Lower lobe of right lung (tissue), 2 donors: ENCODE measurements at regions not wholly inside any gene's neighbourhood (a gene's known extent, or its start where the extent isn't known, plus 50 kb on each side); places are given as distances from the start of the nearest gene placed in this dataset.
"Not testable (repeated sequence)": the region's sequence is repeated elsewhere in the genome, so short reads cannot be mapped to it uniquely, and the experiment has no call there.

ENCODE experiments used
- ATAC-seq, 2 donors: fragments of 200-7000 bp; cut with Tn5 transposase; one replicate each; pipeline ENCODE4 v1.9.1; 2020 to 2022; ENCODE audit warnings: mild to moderate bottlenecking in 2 of 2, moderate library complexity in 2 of 2
- DNase-seq: peaks from one replicate; pipeline ENCODE4 v3.0.0-alpha.2; 2020
- H3K27ac ChIP-seq: fragments of 200-600 bp; one replicate; pipeline ENCODE4 v1.8.0; 2022
- H3K27me3 ChIP-seq: fragments of 200-600 bp; one replicate; pipeline ENCODE4 v1.8.0; 2022; ENCODE audit warnings: low read depth
- H3K36me3 ChIP-seq: fragments of 200-600 bp; one replicate; pipeline ENCODE4 v1.8.0; 2022; ENCODE audit warnings: mild to moderate bottlenecking
- H3K4me1 ChIP-seq: fragments of 200-600 bp; one replicate; pipeline ENCODE4 v1.8.0; 2022
- H3K4me3 ChIP-seq: fragments of 200-600 bp; one replicate; pipeline ENCODE4 v1.8.0; 2022; ENCODE audit warnings: mild to moderate bottlenecking
- H3K9me3 ChIP-seq: fragments of 200-600 bp; one replicate; pipeline ENCODE4 v1.8.0; 2022
- intact Hi-C: fragments of 100-400 bp; cut with DNase I; formaldehyde crosslinking; loops from one replicate; pipeline ENCODE4 v1.11.0; 2022
- TF ChIP-seq, protein P1 (sequence below): fragments of 200-600 bp; IDR thresholded peaks from one replicate; pipeline ENCODE4 v1.8.0; 2022; ENCODE audit warnings: antibody characterized with exemption, mild to moderate bottlenecking
- donor health status: DM: no; HTN: yes; CAD: no; lungs with severe emphysema.

DNA sequence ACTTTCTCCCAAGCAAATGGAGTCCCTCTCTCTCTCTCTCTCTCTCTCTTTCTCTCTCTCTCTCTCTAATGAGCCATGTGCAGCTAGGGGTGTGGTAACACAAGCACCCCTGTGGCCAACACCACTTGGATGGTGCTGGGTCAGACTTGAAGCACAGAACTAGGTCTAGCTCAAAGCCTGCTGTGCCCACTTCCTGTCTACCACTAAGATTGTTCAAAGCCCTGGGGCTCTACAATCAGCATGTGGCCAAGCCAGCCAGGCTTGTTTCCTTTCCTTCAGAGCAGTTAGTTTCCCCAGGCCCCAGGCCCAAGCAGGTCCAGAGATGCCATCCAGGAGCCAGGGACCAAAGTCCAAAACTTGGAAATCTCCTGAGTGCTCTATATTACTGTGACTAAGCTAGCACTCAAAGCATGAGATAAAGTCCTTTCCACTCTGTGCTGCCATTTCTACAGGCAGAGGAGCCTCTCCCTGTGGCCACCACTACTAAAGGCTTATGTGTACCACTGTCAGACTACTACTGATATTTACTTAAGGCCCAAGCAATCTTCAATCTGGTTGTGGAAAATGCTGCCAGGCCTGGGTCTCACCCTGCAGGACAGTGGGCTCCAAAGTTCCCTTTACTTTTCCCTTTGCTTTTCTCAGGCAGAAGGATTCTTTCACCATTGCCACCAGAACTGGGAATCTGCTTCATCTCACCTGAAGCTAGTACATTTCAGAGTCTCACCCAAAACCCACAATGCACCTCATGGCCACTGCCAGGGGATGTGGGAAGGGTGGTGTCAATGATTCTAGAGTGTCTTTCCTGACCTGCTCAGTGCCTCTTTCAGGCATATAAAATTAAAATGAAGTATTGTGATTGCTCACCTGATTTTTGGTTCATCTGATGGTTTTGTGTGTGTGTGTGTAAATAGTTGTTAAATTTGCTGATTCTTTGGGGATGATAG, 999.5 kb downstream of the NCAM2 start:
- intact Hi-C loops, result no loop called here

DNA sequence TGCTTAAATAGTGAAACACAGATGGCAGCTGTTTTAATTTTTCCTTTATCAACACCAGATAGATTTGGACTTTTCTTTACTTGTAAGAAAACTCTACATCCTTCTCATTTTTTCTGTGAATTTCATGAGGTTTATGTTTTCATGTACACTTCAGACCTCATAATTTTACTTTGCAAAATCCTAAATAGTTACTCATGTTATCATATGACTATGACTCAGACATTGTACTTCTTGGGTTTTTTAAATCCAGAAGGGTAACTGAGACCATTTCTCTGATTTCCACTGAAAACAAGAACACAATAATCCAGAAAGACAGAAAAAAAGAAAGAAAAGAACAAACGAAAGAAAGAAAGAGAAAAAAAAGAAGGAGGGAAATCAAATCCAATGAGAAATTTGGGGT, 1021.6 kb downstream of the NCAM2 start:
- TF ChIP-seq, protein P1, sequence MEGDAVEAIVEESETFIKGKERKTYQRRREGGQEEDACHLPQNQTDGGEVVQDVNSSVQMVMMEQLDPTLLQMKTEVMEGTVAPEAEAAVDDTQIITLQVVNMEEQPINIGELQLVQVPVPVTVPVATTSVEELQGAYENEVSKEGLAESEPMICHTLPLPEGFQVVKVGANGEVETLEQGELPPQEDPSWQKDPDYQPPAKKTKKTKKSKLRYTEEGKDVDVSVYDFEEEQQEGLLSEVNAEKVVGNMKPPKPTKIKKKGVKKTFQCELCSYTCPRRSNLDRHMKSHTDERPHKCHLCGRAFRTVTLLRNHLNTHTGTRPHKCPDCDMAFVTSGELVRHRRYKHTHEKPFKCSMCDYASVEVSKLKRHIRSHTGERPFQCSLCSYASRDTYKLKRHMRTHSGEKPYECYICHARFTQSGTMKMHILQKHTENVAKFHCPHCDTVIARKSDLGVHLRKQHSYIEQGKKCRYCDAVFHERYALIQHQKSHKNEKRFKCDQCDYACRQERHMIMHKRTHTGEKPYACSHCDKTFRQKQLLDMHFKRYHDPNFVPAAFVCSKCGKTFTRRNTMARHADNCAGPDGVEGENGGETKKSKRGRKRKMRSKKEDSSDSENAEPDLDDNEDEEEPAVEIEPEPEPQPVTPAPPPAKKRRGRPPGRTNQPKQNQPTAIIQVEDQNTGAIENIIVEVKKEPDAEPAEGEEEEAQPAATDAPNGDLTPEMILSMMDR, result no peak
- ATAC-seq, result no peak
- Histone ChIP-seq H3K4me1 (no peaks in the 10 kb centered on the region), H3K27ac (no peak overlapping the region), H3K9me3 (peaks cover 4% of the 10 kb centered on the region), H3K27me3 (no peaks in the 10 kb centered on the region), H3K36me3 (no peaks in the 10 kb centered on the region), H3K4me3 (no peak overlapping the region)
- DNase-seq, result no peak
- intact Hi-C loops, result no loop called here

More for the DNA sequence above, 999.5 kb downstream of the NCAM2 start:
- no peak for ATAC-seq
- Histone ChIP-seq H3K27ac (no peak overlapping the region), H3K4me3 (no peak overlapping the region), H3K36me3 (no peaks in the 10 kb centered on the region), H3K4me1 (no peaks in the 10 kb centered on the region), H3K27me3 (no peaks in the 10 kb centered on the region), H3K9me3 (no peaks in the 10 kb centered on the region)
- DNase-seq, result no peak
- TF ChIP-seq, protein P1, result no peak

DNA sequence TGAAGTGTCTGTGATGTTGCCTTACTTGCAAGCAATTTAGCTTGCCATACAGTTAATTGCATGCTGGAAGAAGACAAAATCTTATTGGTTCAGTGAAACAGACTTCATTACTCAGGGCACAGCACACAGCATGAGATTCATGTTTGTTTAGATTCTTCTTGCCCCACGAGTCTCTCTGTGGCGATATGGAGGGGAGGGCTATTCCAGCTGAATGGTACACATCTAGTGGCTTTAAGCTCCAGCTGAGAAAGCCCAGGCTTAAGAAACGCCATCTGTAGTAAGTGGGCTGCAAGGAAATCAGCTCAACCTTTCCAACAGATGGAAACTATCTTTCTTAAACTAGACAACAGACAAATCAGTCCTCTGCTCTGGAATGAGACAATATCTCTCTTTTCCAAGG, 1022.0 kb downstream of the NCAM2 start:
- H3K27ac ChIP-seq, result no peak overlapping the region
- peaks cover 4% of the 10 kb centered on the region for H3K9me3 ChIP-seq
- no peaks in the 10 kb centered on the region for H3K4me1 ChIP-seq
- H3K27me3 ChIP-seq, result no peaks in the 10 kb centered on the region
- H3K36me3 ChIP-seq, result no peaks in the 10 kb centered on the region
- TF ChIP-seq, protein P1, result no peak
- ATAC-seq (no peak), DNase-seq (no peak)
- no peak overlapping the region for H3K4me3 ChIP-seq
- intact Hi-C loops, result no loop called here

DNA sequence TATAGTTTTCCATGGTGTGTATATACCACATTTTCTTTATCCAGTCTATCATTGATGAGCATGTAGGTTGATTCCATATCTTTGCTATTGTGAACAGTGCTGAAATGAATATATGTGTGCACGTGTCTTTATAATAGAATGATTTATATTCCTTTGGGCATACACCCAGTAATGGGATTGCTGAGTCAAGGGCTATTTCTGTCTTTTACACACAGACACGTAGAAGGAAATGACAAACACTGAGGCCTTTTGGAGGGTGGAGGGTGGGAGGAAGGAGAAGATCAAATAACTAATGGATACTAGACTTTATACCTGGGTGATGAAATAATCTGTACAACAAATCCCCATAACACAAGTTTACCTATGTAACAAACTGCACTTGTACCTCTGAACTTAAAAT, 1025.7 kb downstream of the NCAM2 start:
- DNase-seq, H3K27ac ChIP-seq, H3K27me3 ChIP-seq, ATAC-seq, H3K4me3 ChIP-seq, H3K36me3 ChIP-seq, intact Hi-C loops, H3K9me3 ChIP-seq, H3K4me1 ChIP-seq: not testable (repeated sequence)

DNA sequence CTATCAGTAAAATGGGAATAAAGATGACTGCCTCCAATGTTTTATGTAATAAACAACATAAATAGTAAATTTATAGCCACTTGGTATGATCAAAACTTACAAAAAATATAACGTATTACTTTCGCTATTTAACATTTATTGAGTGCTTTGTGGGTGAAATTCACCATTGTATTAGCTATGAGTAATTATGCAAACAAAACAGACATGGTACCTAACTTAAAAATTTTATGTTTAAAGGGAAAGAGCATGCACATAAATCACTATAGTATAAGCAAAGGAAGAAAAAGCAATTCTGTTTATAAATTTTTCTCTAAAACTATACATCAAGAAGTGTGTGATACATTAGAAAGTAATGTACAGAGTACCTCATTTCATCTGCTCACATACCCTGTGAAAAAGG, 1046.2 kb downstream of the NCAM2 start:
- intact Hi-C loops, result no loop called here
- TF ChIP-seq, protein P1, result no peak

DNA sequence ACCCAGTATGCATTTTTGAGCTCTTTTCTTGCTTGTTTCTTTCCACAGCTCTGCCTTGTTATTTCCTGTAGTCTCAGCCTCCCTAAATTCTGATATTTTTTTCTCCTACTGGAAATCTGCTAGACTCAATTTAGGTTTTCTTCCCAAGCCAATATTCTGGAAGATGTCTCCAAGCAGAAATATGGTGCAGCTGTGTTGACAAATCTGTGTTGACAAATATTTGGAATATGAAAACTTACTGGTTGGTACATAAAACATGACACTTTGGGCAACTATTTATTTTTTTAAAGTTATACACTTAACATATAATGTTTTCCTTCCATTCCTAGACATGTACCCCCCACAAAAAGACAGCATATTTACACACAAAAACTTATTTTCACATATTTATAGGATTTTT, 1048.4 kb downstream of the NCAM2 start:
- H3K36me3 ChIP-seq, result no peaks in the 10 kb centered on the region
- H3K4me3 ChIP-seq, result no peak overlapping the region
- ATAC-seq, result no peak
- no peak overlapping the region for H3K27ac ChIP-seq
- DNase-seq, result no peak
- intact Hi-C loops, result no loop called here
- no peaks in the 10 kb centered on the region for H3K27me3 ChIP-seq
- H3K4me1 ChIP-seq, result no peaks in the 10 kb centered on the region
- no peaks in the 10 kb centered on the region for H3K9me3 ChIP-seq
- TF ChIP-seq, protein P1, result no peak

More for the DNA sequence above, 1046.2 kb downstream of the NCAM2 start:
- Histone ChIP-seq H3K27ac (no peak overlapping the region), H3K27me3 (no peaks in the 10 kb centered on the region), H3K9me3 (no peaks in the 10 kb centered on the region), H3K4me1 (no peaks in the 10 kb centered on the region), H3K36me3 (no peaks in the 10 kb centered on the region), H3K4me3 (no peak overlapping the region)
- no peak for DNase-seq
- no peak for ATAC-seq
